Fibroblast of lung (primary cell): ENCODE measurements at regions not wholly inside any gene's neighbourhood (a gene's known extent, or its start where the extent isn't known, plus 50 kb on each side); places are given as distances from the start of the nearest gene placed in this dataset.

Source experiments
- DNase-seq, 2 donors: peaks; one replicate each; pipeline versions ENCODE4 v3.0.0 to v3.0.0-alpha.2; 2010; ENCODE audit warnings: low read depth in 2 of 2
- H2AFZ ChIP-seq: 2 replicates; pipeline ENCODE4 v1.5.1; 2012; ENCODE audit warnings: low read length, control low read depth, inconsistent platforms
- H3K27ac ChIP-seq: 2 replicates; pipeline ENCODE4 v1.5.1; 2011; ENCODE audit warnings: low read length, control low read depth; ENCODE audit not compliant: insufficient read depth
- H3K27me3 ChIP-seq: 2 replicates; pipeline ENCODE4 v1.5.1; 2011; ENCODE audit warnings: mild to moderate bottlenecking, low read length; ENCODE audit not compliant: control insufficient read depth, insufficient read depth
- H3K36me3 ChIP-seq: 2 replicates; pipeline ENCODE4 v1.5.1; 2011; ENCODE audit warnings: low read length; ENCODE audit not compliant: control insufficient read depth, insufficient read depth
- H3K4me1 ChIP-seq: 2 replicates; pipeline ENCODE4 v1.5.1; 2011; ENCODE audit warnings: low read length; ENCODE audit not compliant: control insufficient read depth, insufficient read depth; ENCODE audit errors: extremely low read depth
- H3K4me2 ChIP-seq: 2 replicates; pipeline ENCODE4 v1.5.1; 2011; ENCODE audit warnings: low read length, control low read depth; ENCODE audit not compliant: insufficient read depth; ENCODE audit errors: extremely low read depth
- H3K4me3 ChIP-seq, 4 experiments: fragments of 200-600 bp in 1 of 4; sonication (generic) in 1 of 4; replicated peaks in 1 of 4; 2 replicates each; pipeline ENCODE4 v1.5.1; 2011 to 2016; ENCODE audit warnings: low read length in 4 of 4, low read depth in 3 of 4, mild to moderate bottlenecking in 3 of 4, control low read depth in 2 of 4, inconsistent platforms in 1 of 4, mixed read lengths in 1 of 4; ENCODE audit not compliant: insufficient read depth in 1 of 4; ENCODE audit errors: control extremely low read depth in 1 of 4
- H3K79me2 ChIP-seq: 2 replicates; pipeline ENCODE4 v1.5.1; 2012; ENCODE audit warnings: mild to moderate bottlenecking, low read length, inconsistent platforms; ENCODE audit not compliant: control insufficient read depth, insufficient read depth
- H3K9ac ChIP-seq: 2 replicates; pipeline ENCODE4 v1.5.1; 2011; ENCODE audit warnings: mild to moderate bottlenecking, low read length, control low read depth; ENCODE audit not compliant: insufficient read depth
- H3K9me3 ChIP-seq: 2 replicates; pipeline ENCODE4 v1.5.1; 2012; ENCODE audit warnings: low read depth, low read length; ENCODE audit not compliant: control insufficient read depth, insufficient read depth
- H4K20me1 ChIP-seq: 2 replicates; pipeline ENCODE4 v1.5.1; 2011; ENCODE audit warnings: low read length; ENCODE audit not compliant: control insufficient read depth, insufficient read depth; ENCODE audit errors: extremely low read depth
- CTCF ChIP-seq, 2 donors: IDR thresholded peaks in 1 of 2; conservative IDR thresholded peaks in 1 of 2; 1 replicate in 1 of 2; 2 replicates in 1 of 2; pipeline ENCODE4 v1.5.1; 2011 to 2012; ENCODE audit warnings: low read length in 2 of 2, control low read depth in 1 of 2, inconsistent platforms in 1 of 2, low read depth in 1 of 2, mild to moderate bottlenecking in 1 of 2
- EZH2 ChIP-seq: IDR thresholded peaks from 2 replicates; pipeline ENCODE4 v1.5.1; 2012; ENCODE audit warnings: low read length, control low read depth, mild to moderate bottlenecking; ENCODE audit errors: missing control alignments

GRCh38 chr10:118108194-118109026, 61.7 kb upstream of the RAB11FIP2 start:
- Histone ChIP-seq H3K9me3 (no peaks in the 10 kb centered on the region), H4K20me1 (no peaks in the 10 kb centered on the region), H3K9ac (no peak overlapping the region), H3K4me3 (no peak overlapping the region), H3K79me2 (no peaks in the 10 kb centered on the region), H3K27ac (no peak overlapping the region), H3K4me1 (no peaks in the 10 kb centered on the region), H2AFZ (no peak overlapping the region), H3K36me3 (no peaks in the 10 kb centered on the region), H3K4me2 (no peak overlapping the region), H3K27me3 (no peaks in the 10 kb centered on the region)
- TF ChIP-seq CTCF (conservative IDR thresholded peaks at IDR 0.05 in 1 of 2, IDR thresholded peaks at IDR 0.05 in 1 of 2; ENCODE audit: low read depth in 1 of 2, low read length in 2 of 2) = no peak
- no peak for TF ChIP-seq EZH2
- DNase-seq = peak; percentile 7 to 40

- H2AFZ ChIP-seq = no peak overlapping the region
- no peak overlapping the region for H3K27ac ChIP-seq
- H3K9me3 ChIP-seq = no peaks in the 10 kb centered on the region
- H3K4me3 ChIP-seq = no peak overlapping the region
- no peak for DNase-seq
- no peaks in the 10 kb centered on the region for H3K4me1 ChIP-seq
- no peaks in the 10 kb centered on the region for H4K20me1 ChIP-seq
- H3K4me2 ChIP-seq = no peak overlapping the region
- no peaks in the 10 kb centered on the region for H3K27me3 ChIP-seq
- H3K36me3 ChIP-seq = no peaks in the 10 kb centered on the region
- no peaks in the 10 kb centered on the region for H3K79me2 ChIP-seq
- no peak overlapping the region for H3K9ac ChIP-seq
- no peak for TF ChIP-seq EZH2
- TF ChIP-seq CTCF (conservative IDR thresholded peaks at IDR 0.05 in 1 of 2, IDR thresholded peaks at IDR 0.05 in 1 of 2; ENCODE audit: low read depth in 1 of 2, low read length in 2 of 2) = no peak
Observed at GRCh38 chr10:118107541-118107940, 60.8 kb upstream of the RAB11FIP2 start.

GRCh38 chr10:118107040-118107439, 60.3 kb upstream of the RAB11FIP2 start:
- H2AFZ ChIP-seq = no peak overlapping the region
- no peak for DNase-seq

More at GRCh38 chr10:118107040-118107439, 60.3 kb upstream of the RAB11FIP2 start:
- H3K9me3 ChIP-seq = no peaks in the 10 kb centered on the region
- H3K4me2 ChIP-seq = no peak overlapping the region
- no peak overlapping the region for H3K9ac ChIP-seq
- H4K20me1 ChIP-seq = no peaks in the 10 kb centered on the region
- H3K36me3 ChIP-seq = no peaks in the 10 kb centered on the region
- no peaks in the 10 kb centered on the region for H3K4me1 ChIP-seq
- H3K27ac ChIP-seq = no peak overlapping the region
- H3K27me3 ChIP-seq = no peaks in the 10 kb centered on the region
- TF ChIP-seq EZH2 (no peak), CTCF (conservative IDR thresholded peaks at IDR 0.05 in 1 of 2, IDR thresholded peaks at IDR 0.05 in 1 of 2; ENCODE audit: low read depth in 1 of 2, low read length in 2 of 2) (no peak)
- H3K4me3 ChIP-seq = no peak overlapping the region
- H3K79me2 ChIP-seq = no peaks in the 10 kb centered on the region
